HG03439 (cell line): ENCODE measurements at regions not wholly inside any gene's neighbourhood (a gene's known extent, or its start where the extent isn't known, plus 50 kb on each side); places are given as distances from the start of the nearest gene placed in this dataset.

Experiments used
- ATAC-seq: cut with Tn5 transposase; IDR thresholded peaks from one replicate; pipeline ENCODE4 v1.9.1; 2021; ENCODE audit warnings: mild to moderate bottlenecking, moderate library complexity; ENCODE audit not compliant: unreplicated experiment

- ATAC-seq, result no peak
These were observed 190.9 kb downstream of the FAT4 start for GRCh38 chr4:125505621-125506020.

DNA sequence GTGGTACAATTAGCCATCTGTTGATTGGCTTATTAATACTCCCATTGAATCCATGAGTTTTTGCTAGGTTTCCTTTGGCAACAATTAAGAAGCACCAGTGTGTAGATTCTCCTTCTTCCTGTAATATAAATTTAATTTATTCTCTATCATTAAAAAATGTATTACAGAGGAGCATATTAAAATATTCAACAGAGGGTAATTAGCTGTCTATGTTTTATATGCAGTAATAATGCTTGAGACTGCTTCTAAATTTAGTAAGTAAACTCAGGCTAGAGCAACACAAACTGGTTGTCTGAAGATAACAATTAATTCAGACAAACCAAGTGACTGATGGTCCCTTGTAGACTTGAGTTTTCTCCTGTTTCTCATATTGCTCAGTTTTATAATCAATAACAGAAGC lies 192.4 kb downstream of the FAT4 start:
- ATAC-seq, result no peak

- ATAC-seq, result no peak
These were observed 197.0 kb downstream of the FAT4 start for GRCh38 chr4:125511715-125512114.

- no peak for ATAC-seq
These were observed 200.3 kb downstream of the FAT4 start for GRCh38 chr4:125515016-125515415.

DNA sequence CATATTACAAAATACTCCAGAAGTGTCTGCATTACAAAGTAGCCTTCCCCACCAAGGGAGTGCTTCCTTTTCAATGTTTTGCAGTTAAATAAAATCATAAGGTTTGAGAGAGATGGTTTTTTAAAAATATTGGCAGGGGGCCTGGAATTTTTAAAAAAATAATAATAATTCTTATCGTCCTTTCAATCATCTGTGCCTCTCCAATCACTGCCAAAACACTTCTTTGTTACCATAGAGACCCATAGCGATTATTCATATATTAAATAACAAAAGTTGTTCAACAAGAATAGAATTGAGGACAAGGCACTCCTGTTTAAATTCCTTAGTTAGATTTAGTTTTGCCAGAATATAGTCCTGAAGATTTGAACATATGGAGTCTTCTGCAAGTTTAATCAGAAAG lies 203.1 kb downstream of the FAT4 start:
- ATAC-seq, result no peak

DNA sequence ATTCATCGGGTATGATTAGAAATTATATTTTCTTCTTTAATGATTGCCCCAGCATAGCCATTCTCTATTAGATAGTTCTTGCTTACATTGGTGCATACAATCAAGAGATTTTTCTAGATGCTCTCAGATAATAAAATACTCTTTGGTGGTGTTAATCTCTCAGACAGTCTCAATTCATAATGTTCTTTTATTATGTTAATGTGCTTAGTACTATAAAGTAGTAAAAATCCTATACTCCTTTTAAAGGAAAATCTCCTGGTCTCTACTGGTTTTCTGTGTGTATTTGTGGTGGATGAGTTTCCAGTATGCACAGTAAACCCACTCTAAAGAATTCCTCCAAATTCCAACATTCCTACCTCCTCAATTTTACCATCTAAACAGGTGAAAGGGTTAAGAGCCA lies 203.5 kb downstream of the FAT4 start:
- no peak for ATAC-seq

- ATAC-seq, result no peak
These were observed 204.8 kb downstream of the FAT4 start for GRCh38 chr4:125519371-125520146.

DNA sequence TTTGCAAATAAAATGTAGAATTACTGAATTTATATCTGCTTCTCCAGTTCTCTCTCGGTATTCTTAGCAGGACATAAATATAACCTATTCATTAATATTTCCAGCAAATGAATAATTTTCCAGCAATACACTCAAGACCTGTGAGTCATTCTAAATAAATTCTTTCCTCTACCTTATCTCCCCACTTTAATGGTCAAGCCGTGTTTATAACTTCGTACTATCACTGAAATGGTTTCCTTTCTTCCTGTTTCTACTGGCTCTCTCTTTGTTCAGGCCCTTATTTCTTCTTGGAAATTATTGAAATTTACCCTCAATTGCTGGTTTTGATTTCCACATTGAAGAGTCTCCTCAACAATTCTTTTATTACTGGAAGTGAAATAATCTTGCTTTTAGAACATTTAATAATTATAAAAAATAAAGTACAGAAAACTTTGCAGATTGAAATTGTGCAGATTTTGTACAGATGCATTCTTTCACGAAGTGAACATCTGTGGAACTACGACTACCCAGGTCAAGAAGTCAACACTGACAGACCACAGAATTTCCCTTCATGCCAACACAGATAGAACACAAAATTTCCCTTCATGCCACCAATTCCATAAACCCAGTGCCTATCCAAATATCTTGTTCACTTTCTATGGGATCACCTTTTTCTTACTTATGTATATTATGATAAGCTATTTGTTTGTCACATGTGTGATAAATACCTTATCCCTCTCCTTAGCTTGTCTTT lies 205.7 kb downstream of the FAT4 start:
- no peak for ATAC-seq

DNA sequence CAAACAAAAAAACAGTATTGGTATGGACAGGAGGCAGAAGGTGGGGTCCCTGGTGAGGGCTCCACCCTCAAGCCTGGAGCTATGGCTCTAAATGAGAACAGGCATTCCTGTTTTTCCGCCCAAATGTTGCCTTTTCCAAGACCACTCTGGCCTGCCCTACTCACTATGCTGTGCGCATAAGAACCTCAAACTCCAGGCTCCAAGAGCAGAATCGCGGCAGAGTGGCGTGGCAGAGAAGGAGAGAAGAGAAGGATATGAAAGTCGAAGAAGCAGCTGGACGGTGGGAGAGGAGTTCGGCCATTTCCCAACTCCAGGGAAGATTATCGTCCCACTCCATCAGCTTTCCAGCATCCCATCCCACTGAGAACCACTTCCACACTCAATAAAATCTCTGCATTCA lies 207.8 kb downstream of the FAT4 start:
- no peak for ATAC-seq

DNA sequence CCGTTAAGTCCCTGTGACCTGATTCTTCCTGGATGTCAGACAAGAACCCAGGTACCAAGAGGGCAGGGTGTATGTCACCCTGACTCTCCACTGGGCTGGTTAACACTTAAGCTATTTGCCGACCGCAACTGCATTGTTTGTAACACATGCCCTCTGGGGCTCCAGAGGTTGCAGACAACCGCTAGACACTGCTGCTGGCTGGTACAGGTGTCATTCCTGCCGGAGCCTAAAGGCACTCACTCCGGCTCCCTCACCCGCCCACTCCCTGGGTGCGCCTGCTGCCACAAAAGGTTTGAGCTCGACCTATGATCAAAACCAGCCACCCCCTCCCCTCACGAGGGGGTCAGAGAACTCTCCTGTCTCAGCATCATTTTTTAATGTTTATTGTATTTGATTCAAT lies 208.2 kb downstream of the FAT4 start:
- ATAC-seq, result no peak

DNA sequence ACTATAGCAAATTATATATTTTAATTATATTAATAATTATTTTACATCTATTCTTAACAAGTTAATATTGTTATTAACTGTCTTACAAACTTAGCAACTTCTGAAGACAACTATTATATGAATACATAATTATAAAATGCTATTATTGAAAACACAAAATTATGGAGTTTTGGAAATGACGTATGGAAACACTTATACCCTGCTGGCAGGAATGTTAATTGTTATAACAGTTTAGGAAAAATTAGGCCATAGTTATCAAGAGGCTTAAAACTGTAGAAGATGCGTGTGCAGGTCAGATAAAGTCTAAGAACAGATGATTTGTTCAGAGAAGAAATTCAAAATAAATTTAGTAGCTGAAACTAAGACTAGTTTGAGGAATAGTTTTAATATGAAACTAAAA lies 211.7 kb downstream of the FAT4 start:
- ATAC-seq, result no peak

DNA sequence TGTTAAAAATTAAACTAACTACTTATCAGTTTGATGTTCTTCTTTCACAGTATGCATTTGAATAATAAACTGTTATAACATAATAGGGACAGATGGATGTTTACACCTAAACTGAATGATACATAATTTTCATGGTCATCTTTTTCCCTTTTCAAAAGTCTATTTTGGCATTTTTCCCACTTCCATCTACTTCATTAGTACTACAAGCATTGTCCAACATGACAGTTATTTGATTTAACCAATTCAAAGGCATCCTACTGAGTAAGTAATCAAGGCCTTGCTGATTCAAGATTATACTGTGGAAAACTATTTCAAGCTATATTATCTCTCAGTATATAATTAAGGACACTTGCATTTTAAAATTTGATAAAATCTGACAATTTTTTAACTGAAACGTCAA lies 212.9 kb downstream of the FAT4 start:
- no peak for ATAC-seq

DNA sequence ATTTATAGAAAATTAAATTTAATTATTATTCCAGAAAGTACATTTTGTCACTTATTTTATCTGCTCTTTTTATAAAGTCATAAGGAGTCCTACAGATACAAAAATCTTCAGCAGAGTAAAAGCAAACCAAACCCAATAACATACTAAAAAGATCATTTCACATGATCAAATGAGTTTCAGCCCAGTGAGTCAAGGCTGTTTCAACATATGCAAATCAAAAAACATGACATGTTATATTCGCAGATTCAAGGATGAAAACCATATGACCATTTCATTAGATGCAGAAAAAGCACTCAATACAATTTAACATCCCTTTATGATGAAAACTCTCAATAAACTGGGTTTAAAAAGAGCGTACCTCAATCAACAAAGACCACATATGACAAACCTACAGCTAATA lies 214.3 kb downstream of the FAT4 start:
- ATAC-seq, result no peak

- no peak for ATAC-seq
These were observed 223.9 kb downstream of the FAT4 start for GRCh38 chr4:125538670-125539069.

- ATAC-seq, result no peak
These were observed 224.9 kb downstream of the FAT4 start for GRCh38 chr4:125539691-125540090.

GRCh38 chr4:125541836-125542385 lies 227.2 kb downstream of the FAT4 start:
- ATAC-seq, result no peak

DNA sequence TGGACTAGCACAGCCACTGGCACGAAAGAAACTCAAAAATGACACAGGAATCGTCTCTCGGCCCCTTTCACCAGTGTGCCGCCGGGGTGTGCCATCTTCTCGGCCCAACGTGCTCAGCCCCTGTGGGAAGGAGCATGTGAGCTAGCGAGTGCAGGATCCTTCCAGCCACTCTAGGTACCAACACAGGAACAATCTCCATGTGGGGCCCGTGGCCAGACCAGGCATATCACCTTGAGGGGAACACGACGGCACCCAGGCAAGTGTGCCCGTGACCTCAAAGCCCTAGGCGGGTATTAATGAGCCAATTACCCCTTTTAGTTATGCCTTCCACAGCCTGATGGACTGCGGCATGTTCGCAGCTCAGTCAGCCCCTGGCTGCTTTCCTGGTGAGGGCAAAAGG lies 231.5 kb downstream of the FAT4 start:
- no peak for ATAC-seq

DNA sequence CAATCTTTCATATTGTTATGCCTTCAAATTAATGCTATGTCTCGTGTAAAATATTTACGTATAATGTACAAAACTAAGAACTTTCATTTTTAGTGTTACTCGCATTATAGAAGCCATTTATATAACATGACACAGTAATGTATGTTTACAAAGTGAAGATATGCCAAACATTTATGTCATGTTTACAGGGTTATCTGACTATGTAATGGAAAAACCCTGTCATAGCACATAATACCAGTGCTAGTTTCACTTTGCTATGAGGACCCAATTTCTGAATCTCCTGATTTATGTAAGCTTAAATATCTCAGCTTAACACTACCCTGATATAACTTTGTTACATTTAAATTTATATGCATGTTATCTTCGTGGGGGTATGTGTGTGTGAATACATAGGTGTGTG lies 233.1 kb downstream of the FAT4 start:
- ATAC-seq, result no peak

GRCh38 chr4:125550769-125551168 lies 236.0 kb downstream of the FAT4 start:
- ATAC-seq, result no peak

GRCh38 chr4:125551466-125551865 lies 236.7 kb downstream of the FAT4 start:
- ATAC-seq, result no peak

DNA sequence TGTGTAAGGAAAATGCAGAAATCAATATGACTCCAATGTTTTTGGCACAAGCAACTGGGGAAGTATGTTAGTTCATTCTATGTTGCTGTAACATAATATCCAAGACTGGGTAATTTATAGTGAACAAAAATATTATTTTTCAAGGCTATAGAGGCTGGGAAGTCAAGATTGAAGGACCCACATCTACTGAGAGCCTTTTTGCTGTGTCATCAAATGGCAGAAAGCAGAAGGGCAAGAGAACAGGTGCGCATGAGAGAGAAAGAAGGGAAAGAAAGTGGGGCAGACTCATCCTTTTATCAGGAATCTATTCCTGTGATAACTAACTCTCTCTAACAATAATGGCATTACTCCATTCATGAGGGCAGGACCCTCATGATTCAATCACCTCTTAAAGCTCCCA lies 237.2 kb downstream of the FAT4 start:
- no peak for ATAC-seq

- ATAC-seq, result no peak
These were observed 257.8 kb downstream of the FAT4 start for GRCh38 chr4:125572601-125573000.
